ENCODE measurements at regions not wholly inside any gene's neighbourhood (a gene's known extent, or its start where the extent isn't known, plus 50 kb on each side); places are given as distances from the start of the nearest gene placed in this dataset.

DNA sequence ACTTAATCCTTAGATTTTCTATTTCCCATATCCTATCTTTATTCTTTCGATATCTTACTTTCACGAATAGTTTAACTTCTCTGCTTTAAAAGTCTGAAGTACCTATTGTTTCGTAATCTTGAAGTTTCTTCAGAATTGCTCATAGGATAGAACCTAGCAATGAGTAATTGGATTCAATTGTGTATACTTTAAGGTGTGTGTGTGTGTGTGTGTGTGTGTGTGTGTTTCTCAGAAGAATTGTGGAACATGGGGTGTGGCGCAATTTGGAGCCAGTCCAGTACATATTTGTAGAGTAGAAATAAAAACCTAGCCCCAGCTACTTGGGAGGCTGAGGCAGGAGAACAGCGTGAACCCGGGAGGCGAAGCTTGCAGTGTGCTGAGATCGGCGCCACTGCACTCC lies 897.6 kb downstream of the BCL11A start:
- TF ChIP-seq, protein P1, sequence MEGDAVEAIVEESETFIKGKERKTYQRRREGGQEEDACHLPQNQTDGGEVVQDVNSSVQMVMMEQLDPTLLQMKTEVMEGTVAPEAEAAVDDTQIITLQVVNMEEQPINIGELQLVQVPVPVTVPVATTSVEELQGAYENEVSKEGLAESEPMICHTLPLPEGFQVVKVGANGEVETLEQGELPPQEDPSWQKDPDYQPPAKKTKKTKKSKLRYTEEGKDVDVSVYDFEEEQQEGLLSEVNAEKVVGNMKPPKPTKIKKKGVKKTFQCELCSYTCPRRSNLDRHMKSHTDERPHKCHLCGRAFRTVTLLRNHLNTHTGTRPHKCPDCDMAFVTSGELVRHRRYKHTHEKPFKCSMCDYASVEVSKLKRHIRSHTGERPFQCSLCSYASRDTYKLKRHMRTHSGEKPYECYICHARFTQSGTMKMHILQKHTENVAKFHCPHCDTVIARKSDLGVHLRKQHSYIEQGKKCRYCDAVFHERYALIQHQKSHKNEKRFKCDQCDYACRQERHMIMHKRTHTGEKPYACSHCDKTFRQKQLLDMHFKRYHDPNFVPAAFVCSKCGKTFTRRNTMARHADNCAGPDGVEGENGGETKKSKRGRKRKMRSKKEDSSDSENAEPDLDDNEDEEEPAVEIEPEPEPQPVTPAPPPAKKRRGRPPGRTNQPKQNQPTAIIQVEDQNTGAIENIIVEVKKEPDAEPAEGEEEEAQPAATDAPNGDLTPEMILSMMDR (IDR thresholded peaks at IDR 0.05): no peak
- TF ChIP-seq POLR2A (IDR thresholded peaks at IDR 0.05): no peak
